Iris pigment epithelial cell (primary cell): ENCODE measurements at regions not wholly inside any gene's neighbourhood (a gene's known extent, or its start where the extent isn't known, plus 50 kb on each side); places are given as distances from the start of the nearest gene placed in this dataset.
"Not testable (repeated sequence)": the region's sequence is repeated elsewhere in the genome, so short reads cannot be mapped to it uniquely, and the experiment has no call there.

Experiments used
- DNase-seq: peaks from one replicate; pipeline ENCODE4 v3.0.0-alpha.2; 2011; ENCODE audit warnings: low read depth

- no peak for DNase-seq
Observed at GRCh38 chr1:4119516-4120220, 219.6 kb upstream of the C1orf174 start.

- no peak for DNase-seq
Observed at GRCh38 chr1:4120557-4121292, 220.7 kb upstream of the C1orf174 start.

GRCh38 chr1:4121293-4121684 is 221.2 kb upstream of the C1orf174 start:
- DNase-seq, result no peak

GRCh38 chr1:4121834-4122512 is 221.9 kb upstream of the C1orf174 start:
- no peak for DNase-seq

- no peak for DNase-seq
Observed at GRCh38 chr1:4122513-4123160, 222.6 kb upstream of the C1orf174 start.

GRCh38 chr1:4124631-4125145 is 224.6 kb upstream of the C1orf174 start:
- DNase-seq, result no peak

- DNase-seq, result no peak
Observed at GRCh38 chr1:4126251-4126650, 226.2 kb upstream of the C1orf174 start.

- no peak for DNase-seq
Observed at GRCh38 chr1:4126731-4127591, 226.9 kb upstream of the C1orf174 start.

GRCh38 chr1:4127592-4128140 is 227.6 kb upstream of the C1orf174 start:
- no peak for DNase-seq

- no peak for DNase-seq
Observed at GRCh38 chr1:4128616-4129015, 228.5 kb upstream of the C1orf174 start.

GRCh38 chr1:4129693-4130092 is 229.6 kb upstream of the C1orf174 start:
- no peak for DNase-seq

GRCh38 chr1:4130096-4130495 is 230.0 kb upstream of the C1orf174 start:
- DNase-seq, result no peak

- no peak for DNase-seq
Observed at GRCh38 chr1:4131734-4132133, 231.7 kb upstream of the C1orf174 start.

GRCh38 chr1:4132352-4133296 is 232.6 kb upstream of the C1orf174 start:
- DNase-seq, result no peak

- DNase-seq, result no peak
Observed at GRCh38 chr1:4133297-4133938, 233.3 kb upstream of the C1orf174 start.

- DNase-seq, result no peak
Observed at GRCh38 chr1:4133939-4134321, 233.9 kb upstream of the C1orf174 start.

GRCh38 chr1:4135853-4136252 is 235.8 kb upstream of the C1orf174 start:
- DNase-seq, result not testable (repeated sequence)

- DNase-seq, result no peak
Observed at GRCh38 chr1:4137621-4138415, 237.7 kb upstream of the C1orf174 start.

GRCh38 chr1:4139646-4140045 is 239.6 kb upstream of the C1orf174 start:
- DNase-seq, result no peak
